GM19438 (cell line): ENCODE measurements at regions not wholly inside any gene's neighbourhood (a gene's known extent, or its start where the extent isn't known, plus 50 kb on each side); places are given as distances from the start of the nearest gene placed in this dataset.
"Not testable (repeated sequence)": the region's sequence is repeated elsewhere in the genome, so short reads cannot be mapped to it uniquely, and the experiment has no call there.

ENCODE experiments used
- ATAC-seq: cut with Tn5 transposase; IDR thresholded peaks from one replicate; pipeline ENCODE4 v1.9.1; 2021; ENCODE audit warnings: low read depth; ENCODE audit not compliant: unreplicated experiment

DNA sequence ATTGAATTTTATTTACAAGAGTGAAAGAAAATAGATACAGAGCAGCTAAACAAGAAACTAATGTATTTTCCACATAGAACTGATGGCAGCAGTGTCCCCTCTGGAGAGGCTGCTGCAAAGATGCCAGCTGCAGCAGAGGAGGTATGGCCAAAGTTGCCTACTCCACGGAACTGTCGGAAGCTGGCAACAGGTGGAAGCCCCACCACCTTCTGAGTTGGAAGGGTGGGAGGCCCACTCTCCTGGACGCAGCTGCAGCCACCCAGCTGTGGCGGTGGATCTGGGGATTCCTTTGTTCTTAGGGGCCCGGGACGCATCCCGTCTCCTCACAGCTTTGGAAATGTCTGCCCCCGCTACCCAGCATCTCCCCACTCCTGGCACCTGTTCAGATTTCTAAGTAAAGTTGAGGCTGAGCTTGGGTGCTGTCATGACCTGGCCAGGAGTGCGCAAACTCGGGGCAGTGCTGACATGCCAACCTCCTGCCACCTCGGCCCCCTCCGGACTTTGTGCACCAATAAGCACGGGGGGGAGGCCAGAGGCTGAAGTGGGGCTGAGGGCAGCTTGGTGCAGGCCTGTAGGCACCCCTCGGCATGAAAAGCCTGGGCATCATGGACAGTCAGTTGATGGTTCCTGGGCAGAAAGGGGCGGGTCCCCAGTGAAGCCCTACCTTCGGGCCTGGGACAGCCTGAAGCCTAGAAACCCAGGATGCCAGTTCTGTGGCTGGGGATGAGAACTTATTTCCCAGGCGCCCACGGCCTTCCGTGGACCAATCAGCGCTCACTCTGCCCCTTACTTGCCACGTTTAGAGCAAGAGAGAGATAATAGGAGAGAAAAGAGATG, 1071.4 kb downstream of the JRKL start:
- no peak for ATAC-seq

DNA sequence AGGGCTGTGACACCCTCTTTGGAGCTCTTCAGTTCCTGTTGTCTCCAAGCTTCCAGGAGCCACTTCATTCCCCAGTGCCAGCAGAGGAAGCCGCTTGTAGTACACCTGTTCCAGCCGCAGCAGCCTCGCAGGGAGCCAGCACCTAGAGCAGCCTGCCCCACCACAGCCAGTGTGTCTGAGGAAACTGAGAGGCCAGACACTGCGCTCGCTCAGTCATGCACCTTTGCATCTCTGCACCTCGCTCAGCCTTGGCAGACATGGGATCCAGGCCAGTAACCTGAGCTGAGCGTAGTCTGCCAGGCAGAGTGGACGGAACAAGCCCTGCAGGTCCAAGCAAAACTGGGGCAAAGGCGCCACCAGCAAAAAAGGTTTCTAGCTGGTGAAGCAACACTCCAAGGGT, 1072.1 kb downstream of the JRKL start:
- ATAC-seq: no peak

GRCh38 chr11:97463891-97464290, 1074.1 kb downstream of the JRKL start:
- no peak for ATAC-seq

GRCh38 chr11:97471480-97471879, 1081.7 kb downstream of the JRKL start:
- ATAC-seq: no peak

DNA sequence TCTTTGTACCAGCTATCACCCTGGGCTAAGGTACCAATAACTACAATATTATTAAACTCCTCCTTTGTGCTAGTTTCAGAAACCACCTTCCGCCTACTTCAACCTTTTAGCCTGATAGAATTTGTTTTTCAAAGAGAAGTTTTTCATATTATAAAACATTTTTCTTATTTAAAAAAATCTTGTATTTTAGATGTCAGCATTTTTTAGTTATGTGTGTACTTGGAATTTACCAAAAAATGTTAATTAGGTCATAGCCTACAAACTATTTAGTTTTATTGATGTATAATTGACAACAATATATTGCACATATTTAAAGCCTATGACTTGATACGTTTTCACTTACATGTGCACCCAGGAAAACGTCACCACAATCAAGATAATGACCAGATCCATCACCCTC, 1097.6 kb downstream of the JRKL start:
- ATAC-seq: no peak

DNA sequence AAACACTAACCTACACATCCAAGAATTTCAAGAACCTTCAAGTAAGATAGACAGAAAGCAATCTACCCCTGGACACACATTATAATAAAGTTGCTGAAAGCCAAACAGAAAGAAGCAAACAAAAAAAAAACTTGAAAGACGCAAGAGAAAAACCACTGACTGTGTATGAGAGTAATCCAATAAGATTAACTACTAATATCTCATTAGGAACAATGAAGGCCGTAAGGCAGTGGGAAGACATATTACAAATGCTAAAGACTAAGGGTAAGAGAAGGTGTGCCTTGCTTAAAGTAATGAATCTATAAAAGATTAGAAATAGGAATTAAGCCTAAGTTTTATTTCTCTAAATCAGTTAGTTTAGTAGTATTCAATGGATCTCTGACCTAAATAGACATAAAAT, 1109.1 kb downstream of the JRKL start:
- ATAC-seq: no peak

- no peak for ATAC-seq
Measured at GRCh38 chr11:97502201-97502600, 1112.4 kb downstream of the JRKL start.

DNA sequence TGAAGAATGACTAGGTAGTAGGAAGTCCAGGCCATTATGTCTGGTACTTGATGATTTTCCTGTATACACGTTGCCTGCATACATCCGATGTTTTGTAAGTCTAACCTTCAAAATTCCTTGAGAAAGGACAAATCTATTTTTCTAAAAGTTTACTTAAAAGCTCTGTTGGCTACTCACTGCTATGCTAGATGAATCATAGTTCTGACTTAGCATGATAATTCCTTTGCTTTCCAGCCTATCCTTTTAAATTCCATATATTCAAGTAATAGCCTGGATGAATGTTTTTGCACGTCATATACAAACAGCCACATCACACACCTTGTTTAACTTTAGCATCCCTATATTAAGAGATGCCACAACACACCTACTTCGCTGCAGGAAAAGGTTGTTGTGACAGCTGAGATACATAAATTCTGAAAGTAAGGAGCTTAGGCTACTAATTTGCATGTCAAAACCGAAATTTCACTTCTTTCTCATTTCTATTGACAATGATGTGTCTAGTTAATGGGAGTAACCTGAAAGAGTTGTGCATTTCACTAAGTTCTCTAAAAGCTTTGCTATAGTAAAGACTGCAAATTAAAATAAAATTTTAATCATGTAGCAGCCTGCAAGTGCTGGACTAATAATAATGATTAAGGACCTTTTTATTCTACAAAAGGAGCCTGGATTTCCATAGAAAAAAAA, 1116.4 kb downstream of the JRKL start:
- ATAC-seq: no peak

DNA sequence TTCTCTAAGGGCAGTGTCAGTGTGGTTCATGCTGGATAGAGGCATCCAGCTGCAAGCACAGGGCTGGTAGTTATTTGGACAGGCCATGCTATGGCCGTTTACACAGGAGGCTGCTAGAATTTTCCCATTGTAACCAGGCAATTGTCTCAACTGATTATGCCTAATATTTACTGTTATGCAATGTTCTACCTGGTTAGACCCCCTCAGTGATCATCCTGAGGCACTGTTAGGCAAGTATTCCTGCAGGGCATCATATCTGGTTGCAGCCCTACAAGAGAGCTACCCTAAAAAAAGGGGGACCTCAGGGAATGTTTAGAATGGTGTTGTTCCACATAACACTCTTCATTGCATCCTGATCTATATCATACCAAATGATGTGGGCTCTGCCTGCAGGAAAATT, 1124.6 kb downstream of the JRKL start:
- no peak for ATAC-seq

DNA sequence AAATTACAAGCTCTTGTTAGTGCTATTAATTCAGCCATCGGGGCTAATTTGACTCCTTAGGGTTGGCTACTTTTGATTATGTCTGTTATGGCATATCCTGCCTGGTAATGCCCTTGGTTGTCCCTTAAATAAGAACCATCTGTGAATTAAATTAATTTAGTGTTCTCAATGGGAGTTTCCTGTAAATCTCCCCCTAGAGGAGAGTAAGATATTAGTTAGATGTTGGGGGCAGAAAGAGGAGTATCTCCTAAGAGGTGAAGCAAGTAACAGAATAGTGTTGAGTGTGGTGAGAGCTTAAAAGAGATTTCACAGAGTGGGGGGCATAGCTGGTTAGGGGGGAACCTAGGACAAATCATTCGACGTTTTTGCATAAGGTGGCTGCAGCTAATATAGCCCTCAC, 1126.9 kb downstream of the JRKL start:
- no peak for ATAC-seq

- no peak for ATAC-seq
Measured at GRCh38 chr11:97525273-97525672, 1135.5 kb downstream of the JRKL start.

- ATAC-seq: no peak
Measured at GRCh38 chr11:97537407-97538150, 1147.8 kb downstream of the JRKL start.

GRCh38 chr11:97544431-97544830, 1154.6 kb downstream of the JRKL start:
- no peak for ATAC-seq

- no peak for ATAC-seq
Measured at GRCh38 chr11:97548280-97548679, 1158.5 kb downstream of the JRKL start.

GRCh38 chr11:97557399-97557798, 1167.6 kb downstream of the JRKL start:
- ATAC-seq: no peak

- no peak for ATAC-seq
Measured at GRCh38 chr11:97567801-97568200, 1178.0 kb downstream of the JRKL start.

GRCh38 chr11:97570636-97571035, 1180.8 kb downstream of the JRKL start:
- ATAC-seq: no peak

GRCh38 chr11:97573771-97574170, 1184.0 kb downstream of the JRKL start:
- not testable (repeated sequence) for ATAC-seq

DNA sequence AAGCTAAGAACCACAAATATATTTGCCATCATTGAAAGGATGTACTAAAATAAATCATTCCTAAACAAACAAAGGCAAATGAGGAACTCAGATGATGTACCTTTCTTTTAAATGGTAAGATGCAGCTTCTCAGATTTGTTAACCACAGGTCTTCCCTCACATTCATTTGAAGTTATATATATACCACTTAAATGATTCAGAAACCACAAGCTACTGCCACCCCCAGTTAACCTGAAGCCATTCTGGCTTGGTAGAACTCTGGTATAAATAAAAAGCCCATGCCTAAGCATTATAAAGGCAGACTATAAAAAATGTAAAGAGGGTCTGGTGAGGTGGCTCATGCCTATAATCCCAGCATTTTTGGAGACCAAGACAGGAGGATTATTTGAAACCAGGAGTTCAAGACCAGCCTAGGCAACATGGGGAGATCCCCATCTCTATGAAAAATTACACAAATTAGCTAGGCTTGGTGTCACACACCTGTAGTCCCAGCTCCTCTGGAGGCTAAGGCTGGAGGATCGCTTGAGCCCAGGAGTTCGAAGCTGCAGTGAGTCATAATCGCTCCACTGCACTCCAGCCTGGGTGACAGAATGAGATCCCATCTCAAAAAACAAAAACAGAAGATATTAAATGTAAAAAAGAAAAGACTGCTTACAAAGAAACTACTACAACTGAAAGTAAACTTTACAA, 1185.3 kb downstream of the JRKL start:
- no peak for ATAC-seq

GRCh38 chr11:97607291-97608000, 1217.6 kb downstream of the JRKL start:
- no peak for ATAC-seq
